ENCODE measurements at regions not wholly inside any gene's neighbourhood (a gene's known extent, or its start where the extent isn't known, plus 50 kb on each side); places are given as distances from the start of the nearest gene placed in this dataset.

DNA sequence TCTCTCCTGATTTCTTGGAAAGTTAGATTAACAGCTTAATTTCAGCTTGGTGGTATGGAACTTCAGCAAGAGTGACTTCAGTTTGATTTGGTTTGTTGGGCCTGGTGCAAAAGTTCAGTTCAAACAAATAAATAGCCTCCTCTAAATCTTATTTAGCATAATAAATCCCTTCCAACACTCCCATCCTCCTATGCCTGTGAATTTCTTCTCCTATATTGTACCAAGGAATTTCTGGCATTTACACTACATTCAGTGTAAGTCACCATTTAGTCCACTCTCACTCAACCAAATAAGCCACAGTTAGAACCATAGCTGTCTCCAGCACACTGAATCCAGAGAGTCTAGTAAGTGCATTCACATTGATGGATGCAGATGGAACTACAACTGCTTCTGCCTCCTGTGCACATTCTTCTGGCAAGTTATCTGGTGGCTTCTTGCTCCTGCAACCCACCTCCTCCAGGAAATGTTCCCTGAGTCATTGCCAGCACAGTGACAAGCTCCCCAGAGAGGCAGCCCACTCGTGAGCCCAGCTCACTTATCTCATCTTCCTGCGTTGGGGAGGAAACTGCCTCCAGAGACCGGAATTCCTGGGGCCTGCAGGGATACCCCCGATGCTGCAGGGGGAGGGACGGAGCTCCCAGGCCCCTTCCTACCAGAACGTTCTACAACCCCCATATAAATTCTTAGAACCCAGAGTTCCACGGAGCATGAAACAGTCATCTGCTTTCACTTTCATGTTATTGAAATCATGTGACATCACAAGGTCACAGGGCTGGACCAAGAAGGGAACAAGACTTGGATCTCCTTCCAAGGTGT lies 318.3 kb downstream of the PHKB start:
- DNase-seq (ENCODE audit: low read depth), result no peak
- in situ Hi-C loops (cut with HindIII; ENCODE audit: low pct_unique_long_range_greater_than_20kb, low sequenced_read_pairs), result no loop called here

DNA sequence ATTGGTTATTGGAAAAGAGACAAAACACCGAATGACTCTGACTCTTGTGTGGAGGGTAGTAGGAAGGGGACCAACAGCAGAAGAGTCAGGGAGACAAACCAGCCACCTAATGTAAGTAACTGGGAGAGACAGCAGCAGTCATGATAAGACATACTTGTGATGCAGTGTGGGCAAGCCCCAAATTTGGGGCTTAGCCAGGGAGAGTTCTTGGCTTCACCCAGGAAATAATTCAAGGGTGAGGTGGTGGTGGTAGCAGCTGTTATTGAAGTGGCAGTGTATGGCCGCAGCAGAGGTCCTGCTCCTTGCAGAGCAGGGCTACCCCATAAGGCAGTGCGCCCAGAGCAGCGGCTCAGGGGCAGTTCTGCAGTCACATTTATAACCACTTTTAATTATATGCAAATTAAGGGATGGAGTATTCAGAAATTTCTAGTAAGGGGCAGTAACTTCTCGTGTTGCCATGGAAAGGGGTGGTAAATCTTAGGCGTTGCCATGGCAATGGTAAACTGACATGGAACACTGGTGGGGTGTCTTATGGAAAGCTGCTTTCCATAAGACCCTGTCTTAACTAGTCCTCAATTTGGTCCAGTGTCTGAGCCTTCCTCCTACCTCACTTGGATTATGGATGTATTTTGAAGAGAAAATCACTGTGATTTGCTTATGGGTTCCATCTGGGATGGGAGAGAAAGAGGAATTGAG lies 317.1 kb downstream of the PHKB start:
- no peak for DNase-seq (ENCODE audit: low read depth)
- in situ Hi-C loops (cut with HindIII; ENCODE audit: low pct_unique_long_range_greater_than_20kb, low sequenced_read_pairs), result no loop called here

DNA sequence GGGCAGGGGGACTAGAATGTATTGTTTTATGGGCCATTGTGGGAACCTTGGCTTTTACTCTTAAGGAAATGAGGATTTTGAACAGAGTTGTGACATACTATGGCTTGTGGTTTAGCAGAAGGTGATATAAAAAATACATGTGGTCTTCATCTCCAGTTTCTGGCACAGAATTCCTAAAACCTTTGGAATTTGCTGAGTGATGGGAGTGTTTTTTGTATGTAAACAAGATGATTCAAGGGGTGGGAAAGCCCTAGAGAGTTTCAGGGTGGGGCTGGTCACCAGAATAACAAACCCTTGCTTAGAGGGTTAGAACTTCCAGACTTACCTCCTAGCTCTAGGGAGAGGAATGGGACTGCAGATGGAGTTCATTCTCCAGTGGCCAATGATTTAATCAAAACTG lies 316.1 kb downstream of the PHKB start:
- no peak for DNase-seq (ENCODE audit: low read depth)
- in situ Hi-C loops (cut with HindIII; ENCODE audit: low pct_unique_long_range_greater_than_20kb, low sequenced_read_pairs), result no loop called here

DNA sequence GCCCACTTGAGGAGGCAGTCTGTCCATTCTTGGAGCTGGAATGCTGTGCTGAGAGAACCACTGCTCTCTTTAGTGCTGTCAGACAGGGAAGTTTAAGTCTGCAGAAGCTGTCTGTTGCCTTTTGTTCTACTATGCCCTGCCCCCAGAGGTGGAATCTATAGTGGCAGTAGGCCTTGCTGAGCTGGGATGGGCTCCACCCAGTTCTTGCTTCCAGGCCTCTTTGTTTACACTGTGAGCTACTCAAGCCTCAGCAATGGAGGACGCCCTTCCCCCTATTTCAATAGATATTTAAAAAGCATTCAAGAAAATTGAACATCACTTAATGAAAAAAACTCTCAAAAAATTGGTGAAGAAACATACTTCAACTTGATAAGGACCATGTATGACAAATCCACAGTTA lies 313.5 kb downstream of the PHKB start:
- in situ Hi-C loops (cut with HindIII; ENCODE audit: low pct_unique_long_range_greater_than_20kb, low sequenced_read_pairs), result no loop called here
- peak; percentile 19 for DNase-seq (ENCODE audit: low read depth)

DNA sequence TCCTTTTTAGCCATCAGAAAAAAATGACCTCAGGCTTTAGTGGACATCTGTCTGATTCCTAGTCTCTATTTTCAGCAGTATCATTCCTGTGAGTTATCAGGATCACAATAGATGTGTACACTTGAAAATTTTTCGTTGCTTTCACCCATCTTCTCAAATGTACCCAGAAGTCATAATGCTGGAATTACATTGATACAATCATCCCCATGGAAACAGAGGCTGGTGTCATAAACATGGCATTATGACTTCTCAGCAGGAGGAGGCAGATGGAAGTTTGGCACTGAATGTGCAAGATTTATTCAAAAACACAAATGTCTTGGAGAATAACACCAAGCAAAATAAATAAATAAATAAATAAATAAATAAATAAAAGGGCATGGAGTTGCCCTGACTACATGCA lies 292.5 kb downstream of the PHKB start:
- in situ Hi-C loops (cut with HindIII; ENCODE audit: low pct_unique_long_range_greater_than_20kb, low sequenced_read_pairs), result no loop called here
- DNase-seq (ENCODE audit: low read depth), result no peak

All from Caki2 (cell line).